ENCODE measurements at regions not wholly inside any gene's neighbourhood (a gene's known extent, or its start where the extent isn't known, plus 50 kb on each side); places are given as distances from the start of the nearest gene placed in this dataset.

- DNase-seq (ENCODE audit: low read depth in 2 of 2): no peak
Observed at GRCh38 chr7:113976508-113976907, 57.7 kb upstream of the PPP1R3A start.

DNA sequence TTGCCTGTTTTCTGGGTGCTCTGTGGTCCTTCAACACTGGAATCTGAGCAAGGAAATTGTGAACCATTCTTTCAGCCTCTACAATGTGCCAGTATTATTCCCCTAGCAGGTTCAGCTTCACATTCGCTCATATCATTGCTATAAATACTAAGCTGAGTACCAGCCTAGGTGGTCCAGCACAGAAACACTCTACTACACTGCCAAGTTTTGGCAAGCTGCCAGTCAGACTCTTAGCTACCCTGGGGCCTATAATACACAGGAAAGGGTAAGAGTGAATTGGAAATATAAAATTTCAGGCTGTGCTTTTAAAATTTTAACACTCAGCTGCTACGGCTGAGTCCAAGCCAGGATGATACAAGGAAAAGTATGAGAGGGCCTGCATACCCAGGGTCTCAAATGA, 49.9 kb upstream of the PPP1R3A start:
- no peak for DNase-seq (ENCODE audit: low read depth in 2 of 2)
